GM21576 (cell line): ENCODE measurements at regions not wholly inside any gene's neighbourhood (a gene's known extent, or its start where the extent isn't known, plus 50 kb on each side); places are given as distances from the start of the nearest gene placed in this dataset.

Source experiments
- ATAC-seq: cut with Tn5 transposase; IDR thresholded peaks from one replicate; pipeline ENCODE4 v1.9.1; 2021; ENCODE audit warnings: mild to moderate bottlenecking, moderate library complexity; ENCODE audit not compliant: unreplicated experiment

DNA sequence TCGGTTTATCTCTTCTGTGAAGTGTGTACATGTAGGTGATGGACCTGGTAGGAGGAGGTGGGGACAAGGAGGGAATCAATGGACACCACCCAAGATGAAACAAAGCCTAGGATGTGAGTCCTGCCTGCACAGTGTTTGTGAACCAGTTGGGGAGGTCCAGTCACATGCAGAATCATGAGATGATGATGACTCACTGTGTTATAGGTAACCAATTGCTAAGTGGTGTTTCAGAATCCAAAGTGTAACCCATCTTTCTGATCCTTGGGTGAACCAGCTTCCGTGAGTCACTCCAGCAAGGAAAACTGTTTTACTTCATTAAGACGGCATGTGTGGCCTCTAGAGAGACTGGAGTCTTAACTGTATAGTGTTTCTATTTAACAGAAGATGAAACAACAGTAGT, 57.9 kb upstream of the HPF1 start:
- no peak for ATAC-seq

DNA sequence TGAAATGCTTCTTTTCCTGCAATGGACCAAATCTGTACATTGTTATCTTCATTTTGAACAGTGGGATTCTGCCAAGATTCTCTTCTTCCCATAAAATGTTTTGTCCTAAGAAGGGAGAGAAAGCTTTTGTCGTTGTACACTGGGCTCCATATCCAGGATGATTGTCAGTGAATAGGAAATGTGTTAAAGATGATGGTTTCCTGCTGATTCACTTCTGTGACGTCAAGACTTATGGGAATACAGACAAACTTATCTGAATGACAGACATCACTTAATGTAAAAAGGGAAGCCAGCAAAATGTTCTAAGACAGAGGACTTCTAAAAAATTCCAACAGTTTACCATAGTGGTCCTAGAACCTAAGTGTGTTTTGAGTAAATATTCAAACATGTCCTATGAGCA, 53.7 kb upstream of the HPF1 start:
- ATAC-seq = no peak

DNA sequence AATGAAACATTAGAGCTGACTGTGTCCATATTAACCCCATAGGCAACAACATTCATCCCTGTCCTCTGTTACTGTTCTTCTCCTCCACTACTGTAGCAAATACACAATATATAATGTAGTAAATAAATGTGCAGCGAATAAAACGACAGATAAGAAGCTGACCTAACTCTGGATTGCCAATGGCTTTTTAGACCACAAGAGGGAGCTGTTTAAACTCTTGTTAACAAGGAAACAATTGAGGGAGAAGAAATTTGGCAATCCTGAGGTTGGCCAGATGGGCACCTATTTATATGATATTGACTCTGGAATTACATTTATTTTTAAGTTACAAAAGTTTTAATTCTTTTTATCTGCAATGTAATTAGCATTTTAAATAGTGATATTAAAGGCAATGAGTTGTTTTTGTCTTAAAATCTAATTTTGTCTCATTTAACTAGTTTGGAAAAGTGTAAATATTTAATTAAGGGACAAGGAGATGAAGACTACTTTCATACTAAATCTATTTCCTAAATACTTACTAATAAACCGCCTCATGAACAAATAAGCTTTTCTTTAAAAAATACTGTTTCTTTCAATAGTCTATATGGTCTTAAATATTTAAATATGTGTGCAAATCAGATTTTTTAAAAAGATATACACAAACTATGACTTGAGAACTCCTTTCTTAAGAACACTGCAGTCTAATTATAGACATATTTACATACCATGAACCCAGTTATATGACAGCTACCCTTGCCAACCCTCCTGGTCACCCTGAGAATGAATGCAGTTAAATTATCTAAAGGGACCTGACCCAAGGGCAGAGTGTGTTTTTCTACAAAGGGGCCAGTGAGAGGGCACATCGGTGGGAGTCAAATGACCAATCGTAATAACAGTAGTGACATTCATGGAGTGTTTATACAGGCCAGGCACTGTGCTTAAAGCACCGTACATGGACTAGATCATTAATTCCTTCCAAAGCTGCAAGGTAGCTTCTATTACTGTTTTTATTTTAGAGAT, 52.9 kb upstream of the HPF1 start:
- ATAC-seq = peak; percentile 49

DNA sequence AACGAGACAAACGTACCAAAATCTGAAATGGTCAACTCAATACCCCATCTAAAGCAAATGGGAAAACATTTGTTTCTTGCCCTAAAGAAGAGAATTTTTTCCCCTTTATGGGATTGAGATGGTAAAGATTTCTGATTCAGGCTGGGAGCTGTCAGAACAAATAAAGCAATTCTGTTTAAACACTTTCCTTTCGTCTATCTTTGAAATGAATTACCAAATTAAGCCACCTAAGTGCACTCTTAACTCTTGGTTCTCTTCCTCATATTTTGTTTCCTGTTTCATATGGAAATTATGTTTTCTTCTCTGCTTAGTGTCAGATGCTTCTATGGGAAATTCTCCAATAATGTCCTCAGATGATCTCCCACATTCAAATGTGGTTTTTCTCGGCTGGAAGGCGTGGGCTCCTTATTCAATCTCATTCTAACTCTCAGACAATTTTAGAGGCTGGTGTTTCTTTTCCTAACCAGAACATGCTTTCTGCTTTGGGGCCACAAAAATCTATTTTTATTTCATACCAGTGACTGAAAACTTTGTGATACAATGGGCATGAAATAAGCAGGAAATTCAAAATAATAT, 50.3 kb upstream of the HPF1 start:
- ATAC-seq = no peak
